Right ventricle myocardium inferior (tissue), 1 donor: ENCODE measurements at regions not wholly inside any gene's neighbourhood (a gene's known extent, or its start where the extent isn't known, plus 50 kb on each side); places are given as distances from the start of the nearest gene placed in this dataset.
A peak's percentile ranks its signal among the peaks of the same experiment; 100 is the strongest.

Experiments
- ATAC-seq: fragments of 200-7000 bp; cut with Tn5 transposase; one replicate; pipeline ENCODE4 v1.9.1; 2020; ENCODE audit warnings: mild to moderate bottlenecking, moderate library complexity
- DNase-seq: peaks from one replicate; pipeline ENCODE4 v3.0.0; 2021; ENCODE audit errors: missing footprints
- intact Hi-C: fragments of 100-400 bp; cut with DNase I; formaldehyde crosslinking; loops from one replicate; pipeline ENCODE4 v1.11.0; 2022
- donor health status: DM: no; HTN: yes; CAD: no; lungs with severe emphysema.

GRCh38 chr2:8088810-8089209 lies 593.0 kb upstream of the ID2 start:
- DNase-seq (no peak), ATAC-seq (no peak)
- intact Hi-C loops = no loop called here

- ATAC-seq (no peak), DNase-seq (no peak)
- intact Hi-C loops = no loop called here
These were observed 592.3 kb upstream of the ID2 start for GRCh38 chr2:8089596-8089995.

GRCh38 chr2:8090748-8091700 lies 590.8 kb upstream of the ID2 start:
- DNase-seq (peak; percentile 83), ATAC-seq (peak; percentile 89)
- intact Hi-C loops = no loop called here

- DNase-seq = no peak
- intact Hi-C loops = no loop called here
- ATAC-seq = peak; percentile 31
These were observed 587.3 kb upstream of the ID2 start for GRCh38 chr2:8094526-8094925.

- no peak for DNase-seq
- no peak for ATAC-seq
- intact Hi-C loops = no loop called here
These were observed 585.9 kb upstream of the ID2 start for GRCh38 chr2:8095978-8096377.

- DNase-seq = no peak
These were observed 585.4 kb upstream of the ID2 start for GRCh38 chr2:8096484-8096883.

GRCh38 chr2:8098476-8099266 lies 583.2 kb upstream of the ID2 start:
- ATAC-seq (no peak), DNase-seq (no peak)
- intact Hi-C loops = no loop called here

More at GRCh38 chr2:8096484-8096883, 585.4 kb upstream of the ID2 start:
- intact Hi-C loops = no loop called here
- ATAC-seq = no peak

- DNase-seq (no peak), ATAC-seq (no peak)
- intact Hi-C loops = no loop called here
These were observed 582.6 kb upstream of the ID2 start for GRCh38 chr2:8099267-8099582.

GRCh38 chr2:8101614-8102277 lies 580.1 kb upstream of the ID2 start:
- ATAC-seq (no peak), DNase-seq (no peak)
- intact Hi-C loops = no loop called here

- ATAC-seq = no peak
- no peak for DNase-seq
- intact Hi-C loops = no loop called here
These were observed 579.4 kb upstream of the ID2 start for GRCh38 chr2:8102470-8102869.

- intact Hi-C loops = no loop called here
- ATAC-seq (no peak), DNase-seq (no peak)
These were observed 578.7 kb upstream of the ID2 start for GRCh38 chr2:8103085-8103708.

GRCh38 chr2:8107150-8107549 lies 574.7 kb upstream of the ID2 start:
- DNase-seq (no peak), ATAC-seq (no peak)
- intact Hi-C loops = no loop called here

GRCh38 chr2:8107621-8108378 lies 574.1 kb upstream of the ID2 start:
- DNase-seq (no peak), ATAC-seq (no peak)
- intact Hi-C loops = no loop called here

- DNase-seq (no peak), ATAC-seq (no peak)
- intact Hi-C loops = no loop called here
These were observed 571.1 kb upstream of the ID2 start for GRCh38 chr2:8110716-8111115.

GRCh38 chr2:8111193-8111592 lies 570.7 kb upstream of the ID2 start:
- DNase-seq (no peak), ATAC-seq (no peak)
- intact Hi-C loops = no loop called here

- ATAC-seq = no peak
- intact Hi-C loops = no loop called here
- DNase-seq = no peak
These were observed 566.4 kb upstream of the ID2 start for GRCh38 chr2:8115456-8115855.

- ATAC-seq (no peak), DNase-seq (no peak)
- intact Hi-C loops = no loop called here
These were observed 565.9 kb upstream of the ID2 start for GRCh38 chr2:8115966-8116365.

GRCh38 chr2:8116661-8117060 lies 565.2 kb upstream of the ID2 start:
- DNase-seq (no peak), ATAC-seq (no peak)
- intact Hi-C loops = no loop called here
